GM21576 (cell line): ENCODE measurements at regions not wholly inside any gene's neighbourhood (a gene's known extent, or its start where the extent isn't known, plus 50 kb on each side); places are given as distances from the start of the nearest gene placed in this dataset.

Experiments used
- ATAC-seq: cut with Tn5 transposase; IDR thresholded peaks from one replicate; pipeline ENCODE4 v1.9.1; 2021; ENCODE audit warnings: mild to moderate bottlenecking, moderate library complexity; ENCODE audit not compliant: unreplicated experiment

DNA sequence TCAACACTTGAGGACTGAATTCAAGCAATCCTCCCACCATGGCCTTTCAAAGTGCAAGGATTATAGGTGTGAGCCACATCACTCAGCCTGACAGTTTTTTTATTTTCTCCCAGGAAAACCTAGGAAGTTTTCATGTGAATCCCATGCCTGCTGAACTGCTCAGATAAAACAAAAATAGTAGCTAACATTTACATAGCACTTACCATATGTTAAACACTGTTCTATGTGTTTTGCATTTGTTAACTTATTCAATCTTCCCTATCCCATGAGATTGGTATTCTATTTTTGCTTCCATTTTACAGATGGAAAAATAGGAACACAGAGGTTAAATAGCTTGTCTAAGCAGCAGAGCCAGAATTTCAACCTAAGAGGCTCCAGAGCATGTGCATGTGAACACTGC, 157.4 kb upstream of the KCTD1 start:
- ATAC-seq: no peak

DNA sequence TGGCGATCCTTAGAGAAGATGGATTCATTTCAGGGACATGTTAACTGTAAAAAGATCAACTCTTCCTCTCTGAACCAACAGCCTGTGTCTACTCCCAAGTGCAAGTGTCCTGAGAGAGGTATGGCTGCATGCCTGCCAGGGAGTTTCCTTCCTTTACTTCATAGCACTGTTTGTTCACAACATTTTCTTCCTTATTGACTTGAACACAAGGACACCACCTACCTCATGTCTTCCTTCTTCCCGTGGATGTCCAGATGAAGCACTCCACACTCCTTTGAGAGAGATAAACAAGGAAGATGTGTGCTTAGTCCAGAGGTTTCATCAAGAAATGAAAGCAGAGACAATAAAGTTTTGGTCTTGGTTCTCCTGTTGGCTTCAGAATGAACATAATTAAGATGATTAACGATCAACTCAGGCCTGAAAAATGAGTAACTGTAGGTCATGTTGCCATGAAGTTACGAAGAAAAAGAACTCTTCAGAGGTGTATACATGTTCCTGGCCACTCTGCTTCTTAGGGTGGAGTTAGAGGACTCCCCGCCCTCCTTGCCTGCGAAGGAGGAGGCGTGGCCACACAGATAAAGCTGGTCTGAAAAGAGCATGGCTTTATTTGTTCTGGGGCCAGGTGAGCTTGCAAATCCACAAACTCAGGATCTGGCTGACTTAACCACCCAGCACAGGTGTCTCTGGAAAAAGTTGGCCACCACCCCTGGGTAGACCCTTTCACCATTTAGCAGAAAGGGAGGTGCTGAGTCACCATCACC, 155.0 kb upstream of the KCTD1 start:
- ATAC-seq: no peak

DNA sequence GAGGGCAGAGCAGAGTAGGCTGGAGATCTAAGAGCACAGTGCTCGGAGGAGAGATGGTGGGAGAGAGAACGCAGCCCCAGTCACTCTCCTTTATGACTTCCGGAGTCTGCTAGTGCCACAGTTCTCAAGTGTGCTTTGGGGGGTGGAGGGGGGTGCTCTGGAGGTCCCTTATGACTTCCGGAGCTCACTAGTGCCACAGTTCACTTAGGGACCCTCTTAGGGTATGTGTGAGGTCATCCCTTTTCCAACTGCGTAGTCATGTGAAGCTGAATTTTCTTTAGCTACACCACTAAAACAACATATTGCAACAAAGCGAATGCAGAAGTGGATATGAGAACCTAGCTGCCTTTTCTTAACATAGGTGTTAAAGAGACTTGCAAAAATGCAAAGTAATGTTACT, 153.7 kb upstream of the KCTD1 start:
- ATAC-seq: no peak

DNA sequence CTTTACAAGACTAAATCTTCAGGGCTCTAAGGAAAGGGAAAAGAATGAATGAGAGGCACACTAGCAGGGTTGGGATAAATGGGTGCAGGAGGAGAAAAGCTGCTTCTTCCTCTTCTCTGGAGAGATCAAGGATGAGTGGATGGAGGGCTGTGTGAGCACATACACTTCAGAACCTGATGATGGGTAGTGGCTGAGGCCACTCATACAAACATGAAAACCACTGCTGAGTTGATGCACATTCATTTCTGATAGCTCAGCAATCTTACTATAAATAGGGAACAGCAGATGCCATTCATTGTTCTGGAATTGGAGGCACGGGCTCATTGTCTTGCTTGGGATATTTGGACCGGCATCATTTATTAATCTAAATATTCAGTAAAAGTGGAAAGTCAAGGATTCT, 152.4 kb upstream of the KCTD1 start:
- no peak for ATAC-seq

DNA sequence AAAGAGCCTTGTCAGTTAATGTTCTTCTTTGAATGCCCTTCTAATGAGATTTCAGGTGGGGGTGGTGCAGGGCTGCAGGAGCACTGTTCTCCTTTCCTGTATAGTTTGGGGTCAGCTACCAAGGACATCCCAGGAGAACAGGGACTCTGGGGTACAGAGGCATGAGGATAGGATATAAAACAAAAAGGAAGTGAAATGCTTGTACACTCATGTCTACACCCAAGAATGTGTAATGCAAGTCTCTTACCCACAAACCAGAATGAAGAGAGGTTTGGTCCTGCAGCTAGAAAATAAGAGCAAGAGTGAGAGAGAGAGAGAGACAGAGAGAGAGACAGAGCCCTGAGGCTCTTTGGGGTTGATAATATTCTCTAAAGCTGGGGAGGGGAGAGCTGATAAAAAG, 151.8 kb upstream of the KCTD1 start:
- ATAC-seq: no peak

DNA sequence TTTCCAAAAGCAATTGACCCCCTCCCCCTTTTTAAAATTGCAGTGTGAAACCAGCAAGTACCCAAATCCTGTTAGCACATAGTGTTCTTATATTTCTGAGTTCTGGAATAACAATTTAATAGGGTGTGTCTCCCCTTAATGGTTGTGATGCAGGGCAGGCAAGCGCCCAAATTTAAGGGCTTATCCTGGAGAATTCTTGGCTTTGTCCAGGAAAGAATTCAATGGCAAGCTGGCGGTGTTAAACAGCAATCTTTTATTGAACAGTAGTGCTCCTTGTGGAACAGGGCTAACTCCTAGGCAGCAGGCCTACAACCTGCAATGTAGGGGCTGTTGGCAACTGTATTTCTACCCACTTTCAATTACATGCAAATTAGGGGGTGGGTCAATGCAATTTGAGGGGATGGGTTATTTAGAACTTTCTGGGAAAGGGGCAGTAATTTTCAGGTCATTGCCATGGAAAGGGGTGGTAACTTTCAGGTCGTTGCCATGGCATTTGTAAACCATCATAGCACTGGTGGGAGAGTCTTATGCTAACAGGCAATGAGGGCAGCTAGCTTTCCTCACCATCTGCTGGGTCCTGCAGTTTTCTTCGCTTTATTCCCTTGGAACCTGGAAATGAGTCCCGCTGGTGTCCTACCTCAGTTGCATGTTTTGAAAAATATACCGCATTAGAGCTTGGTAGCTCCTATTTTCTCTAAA, 149.0 kb upstream of the KCTD1 start:
- no peak for ATAC-seq

DNA sequence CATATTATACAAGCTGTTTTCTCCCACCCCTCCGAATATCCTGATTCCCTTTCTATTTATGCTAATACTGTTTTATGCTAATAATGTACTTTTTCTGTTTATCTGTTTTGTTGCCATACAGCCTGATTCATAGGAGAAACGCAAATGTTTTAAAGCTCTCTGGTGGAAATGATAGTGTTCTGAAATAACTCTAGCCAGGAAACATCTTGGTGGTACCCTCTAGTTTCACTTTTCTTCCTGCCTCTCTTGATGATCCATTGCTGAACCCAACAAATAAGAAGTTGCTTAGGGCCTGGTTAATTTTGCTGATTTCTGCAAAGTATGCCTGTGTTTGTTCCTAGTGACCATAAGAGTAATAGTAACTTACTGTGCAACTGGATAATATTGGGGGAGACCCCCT, 148.4 kb upstream of the KCTD1 start:
- no peak for ATAC-seq

DNA sequence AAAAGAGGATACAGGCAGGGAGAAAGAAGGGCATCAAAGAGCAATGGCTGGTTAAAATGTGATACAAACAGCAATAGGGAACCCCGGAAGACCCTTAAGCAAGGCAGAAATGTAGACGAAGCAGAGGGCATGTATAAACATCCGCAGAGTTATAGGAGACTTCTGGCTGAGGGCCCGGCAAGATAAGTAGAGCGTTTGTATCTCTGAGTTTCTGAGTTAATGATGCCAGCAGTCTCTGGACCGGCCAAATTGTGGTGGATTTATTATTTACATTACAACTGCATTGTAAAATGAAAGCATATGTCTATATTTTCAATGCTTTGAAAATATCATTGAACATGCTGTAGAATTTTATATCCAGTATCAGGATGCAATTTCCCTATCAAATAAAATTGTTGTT, 148.0 kb upstream of the KCTD1 start:
- ATAC-seq: no peak

DNA sequence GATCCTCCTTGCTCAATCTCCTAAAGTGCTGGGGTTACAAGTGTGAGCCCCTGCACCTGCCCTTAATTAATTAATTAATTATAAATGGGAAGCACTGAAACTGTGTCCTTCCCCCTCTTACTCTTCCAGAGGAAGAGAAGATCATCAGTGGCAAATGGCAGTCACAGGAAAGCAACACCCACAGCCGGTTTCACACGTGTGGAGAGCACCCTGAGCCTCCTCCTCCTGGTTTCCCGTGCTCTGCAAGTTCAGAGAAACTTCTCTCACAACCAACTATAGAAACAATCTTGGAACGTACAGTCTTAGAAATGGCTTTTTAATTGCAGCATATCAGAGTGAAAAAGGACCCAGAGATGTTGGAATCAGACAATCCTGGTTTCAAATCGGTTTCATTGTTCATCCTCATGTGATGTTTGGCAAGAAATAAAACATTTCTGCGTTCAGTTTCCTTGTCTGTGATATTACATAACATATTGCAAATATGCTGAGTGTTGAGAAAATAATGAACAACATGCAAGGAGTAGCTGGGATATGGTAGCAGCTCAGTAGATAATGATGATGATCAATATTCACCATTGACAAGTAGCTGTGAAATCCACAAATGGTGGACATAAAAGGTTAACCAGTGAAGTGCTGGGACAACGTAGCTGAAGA, 141.0 kb upstream of the KCTD1 start:
- no peak for ATAC-seq

DNA sequence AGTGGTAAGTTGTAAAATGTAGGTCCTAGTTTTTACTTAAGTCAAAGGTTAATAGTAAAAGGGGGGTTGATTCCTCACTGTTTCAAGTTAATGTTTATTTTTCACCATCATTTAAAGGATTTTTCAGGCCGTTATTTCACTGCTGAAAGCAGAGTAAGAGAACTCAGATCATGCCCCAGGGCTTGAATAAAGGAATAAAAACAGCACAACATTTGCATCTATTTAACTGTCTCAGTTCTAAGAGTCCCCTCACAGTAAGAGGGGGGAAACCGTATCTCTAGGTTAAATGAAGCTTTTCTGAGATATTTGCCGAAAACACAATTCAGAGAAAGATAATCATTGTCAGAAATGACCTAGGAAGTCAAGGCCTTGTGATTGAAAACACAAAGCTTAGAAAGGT, 138.2 kb upstream of the KCTD1 start:
- ATAC-seq: no peak

DNA sequence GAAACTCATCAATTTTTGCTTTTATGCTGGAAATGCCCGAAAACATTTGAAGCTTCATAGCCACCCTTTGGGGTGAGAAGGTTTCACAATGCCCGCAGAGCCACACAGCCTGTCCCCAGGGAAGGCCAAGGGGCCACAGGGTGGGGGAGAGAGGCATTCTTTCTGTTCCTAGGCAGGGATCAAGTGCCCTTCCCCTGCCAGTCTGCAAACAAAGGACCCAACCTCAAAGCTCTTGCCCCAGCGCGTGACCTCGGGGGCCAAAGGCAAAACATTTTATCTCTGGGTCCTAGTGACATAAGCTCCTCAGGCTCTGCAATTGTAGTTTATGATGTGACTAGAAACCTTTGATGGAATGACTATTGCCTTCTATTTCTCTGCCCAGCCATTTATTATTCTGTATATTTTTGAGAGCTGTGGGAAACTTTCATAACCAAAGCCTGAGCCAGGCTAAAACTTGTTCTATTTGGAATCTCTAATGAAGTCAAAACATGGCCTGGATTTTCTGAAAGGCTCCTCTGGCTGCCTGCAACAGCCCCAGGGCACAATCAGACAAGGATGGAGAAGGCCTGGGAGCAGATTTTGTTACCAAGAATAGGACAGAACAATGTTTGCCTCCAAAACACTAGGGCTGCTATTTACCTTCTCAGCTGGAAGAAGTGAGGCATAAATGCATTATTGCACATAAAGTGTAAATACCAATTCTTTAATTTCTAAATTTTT, 137.2 kb upstream of the KCTD1 start:
- no peak for ATAC-seq

DNA sequence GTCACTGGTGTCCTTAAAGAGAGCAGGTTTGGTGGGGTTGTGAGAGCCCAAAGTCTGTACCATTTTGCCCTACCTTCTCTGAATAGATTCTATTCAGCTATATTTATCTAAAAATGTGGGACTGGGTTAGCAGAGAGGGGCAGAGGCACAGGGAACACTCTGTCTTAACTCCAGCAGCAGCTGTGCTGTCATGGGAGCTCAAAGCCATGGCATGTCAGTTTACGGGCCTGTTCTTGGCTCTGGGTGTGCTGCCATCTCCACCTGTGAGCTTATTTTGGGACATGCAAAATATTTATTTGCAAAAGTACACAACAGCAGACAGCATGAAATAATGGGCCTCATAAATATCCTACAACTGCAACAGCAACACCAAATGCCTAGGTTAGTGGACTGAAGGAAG, 129.6 kb upstream of the KCTD1 start:
- no peak for ATAC-seq

DNA sequence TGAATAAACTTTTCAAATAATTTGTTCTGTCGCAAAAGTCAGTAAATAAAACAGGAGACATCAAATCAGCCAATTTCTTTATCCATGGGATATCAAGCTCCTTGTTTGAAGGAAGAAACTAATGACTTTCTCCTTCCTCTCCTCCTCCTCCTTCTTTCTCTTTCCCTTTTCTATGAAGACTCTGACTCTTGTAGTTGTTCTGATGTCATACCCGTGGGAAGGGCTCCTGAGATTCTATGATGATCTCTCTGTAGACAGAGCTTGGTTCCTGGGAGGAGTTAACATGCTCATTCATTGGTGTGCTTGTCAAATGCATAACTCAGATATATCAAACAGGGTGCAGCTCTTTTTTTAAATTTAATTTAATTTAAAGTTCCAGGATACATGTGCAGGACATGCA, 118.7 kb upstream of the KCTD1 start:
- ATAC-seq: no peak

DNA sequence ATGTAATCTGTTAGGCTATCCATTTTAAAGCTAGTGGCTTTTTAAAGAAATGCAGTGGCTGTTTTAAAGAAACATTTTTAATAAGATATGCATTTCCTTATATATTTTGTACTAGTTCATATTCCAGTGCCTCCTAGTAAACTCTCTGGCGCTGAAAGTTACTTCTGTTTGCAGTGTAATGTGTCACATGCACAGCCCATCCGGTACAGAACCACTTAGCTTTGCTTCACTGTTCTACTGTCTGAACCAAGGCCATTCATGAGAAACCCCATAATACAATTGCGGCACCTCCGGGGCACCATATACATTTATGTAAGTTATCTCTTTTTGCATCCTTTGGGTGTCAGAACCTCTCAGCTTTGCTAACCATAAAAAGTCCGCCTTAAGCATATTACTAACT, 114.6 kb upstream of the KCTD1 start:
- ATAC-seq: no peak

DNA sequence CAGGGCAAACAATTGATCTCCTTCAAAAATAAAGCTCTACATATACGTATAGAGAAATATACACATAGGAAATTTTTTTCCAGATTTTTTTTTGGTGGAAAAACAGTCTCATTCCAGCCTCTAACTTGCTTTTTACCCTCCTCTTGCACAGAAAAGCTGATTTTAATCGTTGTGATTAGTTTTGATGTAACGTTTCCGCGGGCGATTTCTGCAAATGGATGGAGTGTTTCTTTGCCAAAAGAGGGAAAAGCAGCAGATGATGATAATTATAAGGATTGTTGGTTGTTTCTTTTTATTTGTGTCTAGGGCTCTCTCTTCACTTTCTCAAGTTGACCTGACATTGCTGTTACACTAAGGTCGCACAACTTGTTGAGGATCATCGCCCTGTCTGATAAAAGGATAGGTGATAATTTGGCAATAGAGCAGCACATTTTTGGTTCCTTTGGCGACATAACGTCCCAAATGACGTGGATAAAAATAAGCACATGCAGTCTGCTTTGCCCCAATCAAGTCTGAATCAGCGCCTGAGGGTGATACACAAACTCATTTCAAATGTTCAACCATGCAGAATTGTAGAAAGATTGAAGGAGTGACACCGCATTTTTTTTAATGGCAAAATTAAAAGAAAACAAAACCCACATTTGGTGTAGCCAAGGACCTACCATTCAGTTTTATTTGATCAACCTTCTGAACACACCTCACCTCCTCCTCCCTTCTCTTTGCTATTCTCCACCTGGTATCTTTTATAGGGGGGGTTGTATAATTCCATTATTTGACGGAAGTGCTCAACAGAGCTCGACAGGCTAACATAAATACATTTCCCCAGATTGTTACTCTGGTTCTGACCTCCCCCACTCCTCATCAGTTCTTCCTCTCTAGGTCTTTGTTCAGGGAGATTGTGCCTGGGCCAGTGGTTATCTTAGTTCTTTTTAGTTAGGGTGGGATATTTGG, 109.6 kb upstream of the KCTD1 start:
- no peak for ATAC-seq

DNA sequence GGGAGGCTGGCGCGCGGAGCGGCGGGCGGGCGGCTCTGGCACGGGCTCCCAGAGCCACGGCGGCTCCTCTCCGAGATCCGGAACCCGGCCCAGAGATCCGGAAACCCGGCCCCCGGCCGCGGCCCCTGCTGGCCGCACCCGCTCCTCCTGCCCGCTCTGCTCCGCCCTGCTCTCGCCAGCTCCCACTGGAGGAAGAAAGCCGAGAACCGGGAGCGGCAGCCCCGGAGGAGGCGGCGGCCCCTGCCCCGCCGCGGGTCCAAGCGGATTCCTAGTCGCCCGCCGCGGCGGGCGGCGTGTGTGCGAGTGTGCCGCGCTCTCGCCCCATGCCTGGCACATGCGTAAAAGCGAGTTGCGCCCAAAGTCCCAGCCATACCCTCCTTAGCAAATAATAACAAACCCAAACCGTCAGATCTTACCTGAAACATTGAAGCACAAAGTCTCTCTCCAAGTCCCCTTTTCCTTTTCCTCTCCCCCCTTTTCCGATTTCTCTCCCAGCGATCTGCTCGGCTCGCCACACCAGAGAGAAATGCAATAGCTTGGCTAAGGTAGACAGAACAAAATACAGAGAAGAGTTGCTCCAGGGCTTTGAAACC, 108.7 kb upstream of the KCTD1 start:
- peak; percentile 59 for ATAC-seq

DNA sequence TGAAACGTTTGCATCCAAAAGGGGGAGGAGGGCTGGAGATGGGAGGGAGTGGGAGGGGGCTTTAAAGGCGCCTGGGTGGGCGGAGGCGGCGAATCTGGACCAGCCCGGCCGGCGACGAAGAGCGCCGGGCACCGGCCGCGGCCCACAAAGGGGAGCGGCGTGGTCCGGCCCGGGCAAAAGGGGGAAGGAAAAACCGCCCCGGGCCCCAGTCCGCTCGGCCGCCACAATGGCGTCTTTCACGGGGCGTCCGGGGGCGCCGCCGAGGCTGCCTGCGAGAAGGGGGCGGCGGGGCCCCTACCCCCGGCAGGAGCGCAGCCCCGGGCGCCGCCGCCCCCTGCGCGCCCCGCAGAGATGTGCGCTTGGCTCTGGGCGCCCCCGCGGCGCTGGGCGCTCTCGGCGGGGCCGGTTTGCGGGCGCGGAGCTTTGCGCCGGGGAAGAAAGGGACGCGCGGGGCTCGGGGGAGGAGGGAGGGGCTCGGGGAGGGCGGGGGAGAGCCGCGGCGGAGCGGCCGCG, 108.1 kb upstream of the KCTD1 start:
- peak; percentile 32 for ATAC-seq

DNA sequence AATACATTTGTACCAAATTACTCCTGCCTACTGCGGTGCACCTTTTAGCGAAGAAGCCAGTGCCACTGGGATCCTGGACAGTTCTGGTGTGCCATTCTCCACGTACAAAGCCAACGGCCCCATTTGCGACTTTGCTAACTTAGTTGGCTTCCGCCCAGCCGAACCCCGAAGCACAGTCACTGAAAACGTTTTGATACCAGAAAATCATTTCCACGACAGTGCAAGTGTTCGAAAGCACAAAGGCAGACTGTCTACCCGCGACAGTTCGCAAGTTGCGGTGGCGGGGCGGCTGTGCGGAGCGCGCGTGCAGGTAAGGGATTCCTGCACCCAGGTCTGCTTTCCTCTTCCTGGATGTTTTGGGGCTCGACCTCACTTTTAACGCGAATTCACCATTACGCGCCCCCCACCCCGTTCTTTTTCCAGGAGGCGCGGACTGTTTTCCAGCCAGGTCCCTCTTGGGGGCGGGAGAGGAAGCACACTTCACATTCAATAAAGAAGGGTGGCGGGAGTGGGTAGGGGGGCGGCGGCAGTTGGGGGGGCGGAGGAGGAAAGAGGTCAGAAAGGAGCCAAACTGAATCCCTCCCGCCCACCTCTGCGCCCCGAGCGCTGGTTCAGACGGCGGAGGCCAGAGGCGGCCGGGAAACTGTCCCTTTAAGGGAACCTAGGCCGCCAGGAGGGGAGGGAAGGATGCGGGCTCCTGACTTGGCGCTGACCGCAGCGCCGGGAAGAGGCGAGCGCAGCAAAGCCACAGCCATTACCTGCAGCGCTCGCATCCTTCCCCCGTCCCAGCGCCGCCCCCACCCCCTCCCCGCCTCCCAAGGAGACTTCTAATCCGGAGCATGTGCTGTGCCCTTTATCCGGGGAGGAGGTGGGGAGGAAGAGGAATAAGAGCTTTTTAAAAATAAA, 107.4 kb upstream of the KCTD1 start:
- ATAC-seq: no peak
